Naive B cell (primary cell): ENCODE measurements at regions not wholly inside any gene's neighbourhood (a gene's known extent, or its start where the extent isn't known, plus 50 kb on each side); places are given as distances from the start of the nearest gene placed in this dataset.

ENCODE experiments used
- ATAC-seq, 2 donors: fragments of 150-1000 bp; cut with Tn5 transposase; 2 replicates each; pipeline ENCODE4 v1.10.0; 2021; ENCODE audit warnings: low read depth in 2 of 2, mild to moderate bottlenecking in 2 of 2, moderate library complexity in 2 of 2
- DNase-seq: peaks from one replicate; pipeline ENCODE4 v3.0.0; 2022
- H3K27ac Mint-ChIP-seq, 6 donors: one replicate each; pipeline ENCODE4 v1.8.0; 2020 to 2022; ENCODE audit warnings: mild to moderate bottlenecking in 6 of 6, mixed read lengths in 6 of 6, moderate library complexity in 5 of 6, inconsistent platforms in 2 of 6
- H3K27me3 Mint-ChIP-seq, 3 donors: one replicate each; pipeline ENCODE4 v1.8.0; 2021 to 2022; ENCODE audit warnings: mixed read lengths in 3 of 3, mild to moderate bottlenecking in 1 of 3
- H3K36me3 Mint-ChIP-seq, 2 donors: one replicate each; pipeline ENCODE4 v1.8.0; 2020 to 2022; ENCODE audit warnings: mixed read lengths in 2 of 2, inconsistent platforms in 1 of 2, mild to moderate bottlenecking in 1 of 2
- H3K4me1 Mint-ChIP-seq, 3 donors: one replicate each; pipeline ENCODE4 v1.8.0; 2020 to 2022; ENCODE audit warnings: mixed read lengths in 3 of 3, inconsistent platforms in 1 of 3, mild to moderate bottlenecking in 1 of 3, moderate library complexity in 1 of 3
- H3K4me3 Mint-ChIP-seq, 8 donors: one replicate each; pipeline ENCODE4 v1.8.0; 2020 to 2022; ENCODE audit warnings: mild to moderate bottlenecking in 8 of 8, mixed read lengths in 8 of 8, moderate library complexity in 8 of 8, inconsistent platforms in 2 of 8
- H3K9me3 Mint-ChIP-seq, 7 donors: one replicate each; pipeline ENCODE4 v1.8.0; 2020 to 2022; ENCODE audit warnings: mixed read lengths in 7 of 7, mild to moderate bottlenecking in 5 of 7, inconsistent platforms in 2 of 7, moderate library complexity in 1 of 7

GRCh38 chr1:48057249-48057648 is 60.1 kb upstream of the TRABD2B start:
- no peak overlapping the region for H3K27ac Mint-ChIP-seq
- ATAC-seq (no peak), DNase-seq (no peak)
- H3K9me3 Mint-ChIP-seq = peaks cover 0 to 2% (median 0%) of the 10 kb centered on the region in 7 donors
- peaks cover 6 to 37% (median 34%) of the 10 kb centered on the region in 3 donors for H3K27me3 Mint-ChIP-seq
- peaks cover 0 to 6% (median 5%) of the 10 kb centered on the region in 3 donors for H3K4me1 Mint-ChIP-seq
- no peaks in the 10 kb centered on the region for H3K36me3 Mint-ChIP-seq
- H3K4me3 Mint-ChIP-seq = peak overlapping the region in 1 of 8 donors; percentile 4

- H3K36me3 Mint-ChIP-seq = no peaks in the 10 kb centered on the region
- peaks cover 0 to 2% (median 0%) of the 10 kb centered on the region in 7 donors for H3K9me3 Mint-ChIP-seq
- DNase-seq = no peak
- ATAC-seq = no peak
- H3K27me3 Mint-ChIP-seq = peaks cover 6 to 37% (median 34%) of the 10 kb centered on the region in 3 donors
- H3K4me3 Mint-ChIP-seq = no peak overlapping the region
- peak overlapping the region in 1 of 6 donors; percentile 20 for H3K27ac Mint-ChIP-seq
- no peaks in the 10 kb centered on the region for H3K4me1 Mint-ChIP-seq
Observed at GRCh38 chr1:48055876-48056764, 58.9 kb upstream of the TRABD2B start.

GRCh38 chr1:48054232-48054631 is 57.0 kb upstream of the TRABD2B start:
- H3K27ac Mint-ChIP-seq = no peak overlapping the region
- H3K4me3 Mint-ChIP-seq = no peak overlapping the region
- no peaks in the 10 kb centered on the region for H3K4me1 Mint-ChIP-seq

GRCh38 chr1:48052923-48053291 is 55.7 kb upstream of the TRABD2B start:
- DNase-seq = no peak
- Mint-ChIP-seq H3K4me3 (no peak overlapping the region), H3K27me3 (peaks cover 20 to 42% (median 42%) of the 10 kb centered on the region in 3 donors), H3K27ac (no peak overlapping the region), H3K9me3 (peaks cover 0 to 2% (median 0%) of the 10 kb centered on the region in 7 donors), H3K4me1 (no peaks in the 10 kb centered on the region), H3K36me3 (no peaks in the 10 kb centered on the region)
- ATAC-seq = no peak

More at GRCh38 chr1:48054232-48054631, 57.0 kb upstream of the TRABD2B start:
- Mint-ChIP-seq H3K9me3 (peaks cover 0 to 2% (median 0%) of the 10 kb centered on the region in 7 donors), H3K27me3 (peaks cover 14 to 44% (median 37%) of the 10 kb centered on the region in 3 donors), H3K36me3 (no peaks in the 10 kb centered on the region)
- ATAC-seq = no peak
- DNase-seq = no peak

GRCh38 chr1:48051466-48052126 is 54.4 kb upstream of the TRABD2B start:
- no peak for ATAC-seq
- Mint-ChIP-seq H3K4me1 (no peaks in the 10 kb centered on the region), H3K27ac (no peak overlapping the region), H3K4me3 (no peak overlapping the region), H3K36me3 (no peaks in the 10 kb centered on the region), H3K9me3 (peaks cover 0 to 3% (median 0%) of the 10 kb centered on the region in 7 donors), H3K27me3 (peaks cover 26 to 39% (median 29%) of the 10 kb centered on the region in 3 donors)
- DNase-seq = no peak

GRCh38 chr1:48049823-48050535 is 52.8 kb upstream of the TRABD2B start:
- no peak overlapping the region for H3K27ac Mint-ChIP-seq

GRCh38 chr1:48048980-48049379 is 51.8 kb upstream of the TRABD2B start:
- Mint-ChIP-seq H3K4me1 (no peaks in the 10 kb centered on the region), H3K4me3 (no peak overlapping the region), H3K36me3 (no peaks in the 10 kb centered on the region), H3K9me3 (peaks cover 0 to 3% (median 0%) of the 10 kb centered on the region in 7 donors), H3K27me3 (peaks cover 10 to 25% (median 23%) of the 10 kb centered on the region in 3 donors), H3K27ac (no peak overlapping the region)
- ATAC-seq (no peak), DNase-seq (no peak)

More at GRCh38 chr1:48049823-48050535, 52.8 kb upstream of the TRABD2B start:
- no peaks in the 10 kb centered on the region for H3K4me1 Mint-ChIP-seq
- ATAC-seq (no peak), DNase-seq (no peak)
- no peak overlapping the region for H3K4me3 Mint-ChIP-seq
- H3K36me3 Mint-ChIP-seq = no peaks in the 10 kb centered on the region
- H3K27me3 Mint-ChIP-seq = peaks cover 15 to 32% (median 28%) of the 10 kb centered on the region in 3 donors
- H3K9me3 Mint-ChIP-seq = peaks cover 0 to 3% (median 0%) of the 10 kb centered on the region in 7 donors

- Mint-ChIP-seq H3K36me3 (no peaks in the 10 kb centered on the region), H3K9me3 (peaks cover 0 to 3% (median 0%) of the 10 kb centered on the region in 7 donors), H3K4me1 (no peaks in the 10 kb centered on the region), H3K27ac (no peak overlapping the region), H3K27me3 (peaks cover 10 to 23% (median 18%) of the 10 kb centered on the region in 3 donors), H3K4me3 (no peak overlapping the region)
- ATAC-seq (no peak), DNase-seq (no peak)
Observed at GRCh38 chr1:48048064-48048463, 50.9 kb upstream of the TRABD2B start.

- no peak overlapping the region for H3K27ac Mint-ChIP-seq
- no peak for ATAC-seq
- no peaks in the 10 kb centered on the region for H3K36me3 Mint-ChIP-seq
Observed at GRCh38 chr1:48047116-48047515, 49.9 kb upstream of the TRABD2B start.

More at GRCh38 chr1:48047116-48047515, 49.9 kb upstream of the TRABD2B start:
- Mint-ChIP-seq H3K9me3 (peaks cover 0 to 3% (median 0%) of the 10 kb centered on the region in 7 donors), H3K4me3 (no peak overlapping the region), H3K27me3 (peaks cover 10 to 23% (median 18%) of the 10 kb centered on the region in 3 donors), H3K4me1 (no peaks in the 10 kb centered on the region)
- DNase-seq = no peak
